Gastrocnemius medialis (tissue), 4 donors: ENCODE measurements at regions not wholly inside any gene's neighbourhood (a gene's known extent, or its start where the extent isn't known, plus 50 kb on each side); places are given as distances from the start of the nearest gene placed in this dataset.

Experiments
- CTCF ChIP-seq, 5 experiments: fragments of 450-650 bp in 3 of 5; fragments of 200-600 bp in 2 of 5; sonication (generic) in 2 of 5; IDR thresholded peaks in 4 of 5; conservative IDR thresholded peaks in 1 of 5; 1 replicate in 4 of 5; 2 replicates in 1 of 5; pipeline ENCODE4 v1.5.1; 2016 to 2019; ENCODE audit warnings: antibody characterized with exemption in 5 of 5, mild to moderate bottlenecking in 3 of 5, moderate library complexity in 3 of 5
- POLR2A ChIP-seq, 2 donors: fragments of 450-650 bp; IDR thresholded peaks; one replicate each; pipeline ENCODE4 v1.6.1; 2017; ENCODE audit warnings: antibody characterized with exemption in 2 of 2, mild to moderate bottlenecking in 2 of 2, moderate library complexity in 2 of 2

- no peak for TF ChIP-seq CTCF (IDR thresholded peaks at IDR 0.05 in 4 of 5, conservative IDR thresholded peaks at IDR 0.05 in 1 of 5)
- no peak for TF ChIP-seq POLR2A (IDR thresholded peaks at IDR 0.05)
Observed at GRCh38 chr15:84103345-84103744, 132.2 kb upstream of the GOLGA6L4 start.
